GM12878 (cell line): ENCODE measurements at regions not wholly inside any gene's neighbourhood (a gene's known extent, or its start where the extent isn't known, plus 50 kb on each side); places are given as distances from the start of the nearest gene placed in this dataset.
"Not testable (repeated sequence)": the region's sequence is repeated elsewhere in the genome, so short reads cannot be mapped to it uniquely, and the experiment has no call there.

ENCODE experiments used
- CEBPB ChIP-seq, 2 experiments: fragments of 150-350 bp in 1 of 2; IDR thresholded peaks; 2 replicates each; pipeline ENCODE4 v1.6.1; 2012 to 2014; ENCODE audit warnings: low read depth in 2 of 2, low read length in 2 of 2, borderline replicate concordance in 1 of 2, inconsistent platforms in 1 of 2
- EP300 ChIP-seq, 2 experiments: fragments of 150-350 bp in 1 of 2; IDR thresholded peaks; 2 replicates each; pipeline ENCODE4 v1.6.1; 2011 to 2012; ENCODE audit warnings: low read depth in 2 of 2, low read length in 2 of 2, borderline replicate concordance in 1 of 2, improper control_type of control experiment in 1 of 2, inconsistent platforms in 1 of 2; ENCODE audit not compliant: control insufficient read depth in 1 of 2
- HDAC6 ChIP-seq: fragments of 200-600 bp; sonication (generic); IDR thresholded peaks from one replicate; pipeline ENCODE4 v1.8.0; 2017; ENCODE audit warnings: antibody characterized with exemption; ENCODE audit not compliant: unreplicated experiment
- HDGF ChIP-seq: fragments of 450-650 bp; IDR thresholded peaks from 2 replicates; pipeline ENCODE4 v1.6.1; 2016; ENCODE audit warnings: antibody characterized with exemption
- NBN ChIP-seq: fragments of 450-650 bp; IDR thresholded peaks from 2 replicates; pipeline ENCODE4 v1.6.1; 2016
- NR2C2 ChIP-seq: IDR thresholded peaks from 2 replicates; pipeline ENCODE4 v1.6.1; 2011; ENCODE audit warnings: borderline replicate concordance, low read depth; ENCODE audit not compliant: control insufficient read depth, insufficient read length
- SKIL ChIP-seq: fragments of 450-650 bp; IDR thresholded peaks from 2 replicates; pipeline ENCODE4 v1.6.1; 2017; ENCODE audit warnings: mild to moderate bottlenecking, low read depth, inconsistent platforms; ENCODE audit not compliant: poor library complexity, severe bottlenecking
- SP1 ChIP-seq: IDR thresholded peaks from one replicate; pipeline ENCODE4 v1.6.1; 2011; ENCODE audit warnings: low read depth, low read length
- ZNF274 ChIP-seq: IDR thresholded peaks from one replicate; pipeline ENCODE4 v1.8.0; 2011; ENCODE audit not compliant: insufficient read length, insufficient read depth

- not testable (repeated sequence) for TF ChIP-seq HDGF; SP1; ZNF274; EP300 (IDR thresholded peaks at IDR 0.05; ENCODE audit: borderline replicate concordance in 1 of 2, control insufficient read depth in 1 of 2, low read depth in 2 of 2, low read length in 2 of 2); CEBPB (IDR thresholded peaks at IDR 0.05; ENCODE audit: borderline replicate concordance in 1 of 2, low read depth in 2 of 2, low read length in 2 of 2); NR2C2; NBN; HDAC6; SKIL
These were observed 348.3 kb downstream of the GOLGA6L6 start for GRCh38 chr15:20192982-20193929.
